WTC11 (cell line): ENCODE measurements at regions not wholly inside any gene's neighbourhood (a gene's known extent, or its start where the extent isn't known, plus 50 kb on each side); places are given as distances from the start of the nearest gene placed in this dataset.

ENCODE experiments used
- ATAC-seq: fragments of 200-7000 bp; cut with Tn5 transposase; 2 replicates; pipeline ENCODE4 v1.10.0; 2021; ENCODE audit warnings: mild to moderate bottlenecking, moderate library complexity
- CTCF ChIA-PET: fragments of 300-600 bp; sonication (Branson Sonifier 250); formaldehyde crosslinking; loops from one replicate; lab custom pipeline; 2021; ENCODE audit warnings: antibody characterized with exemption; lab: Charles Lee
- POLR2A ChIA-PET: fragments of 350-600 bp; sonication (Branson Sonifier 250); formaldehyde crosslinking; loops from one replicate; lab custom pipeline; 2021; ENCODE audit warnings: antibody characterized with exemption; lab: Charles Lee
- DNase-seq: peaks from one replicate; pipeline ENCODE4 v3.0.0; 2021; ENCODE audit warnings: low spot score
- H3K27ac Mint-ChIP-seq: 2 replicates; pipeline ENCODE4 v1.8.0; 2021; ENCODE audit warnings: mixed read lengths
- H3K27me3 Mint-ChIP-seq: 2 replicates; pipeline ENCODE4 v1.8.0; 2021; ENCODE audit warnings: low read depth, mild to moderate bottlenecking, moderate library complexity, mixed read lengths
- H3K36me3 Mint-ChIP-seq: 2 replicates; pipeline ENCODE4 v1.8.0; 2021; ENCODE audit warnings: mixed read lengths
- H3K4me1 Mint-ChIP-seq: 2 replicates; pipeline ENCODE4 v1.8.0; 2022; ENCODE audit warnings: mixed read lengths
- H3K4me3 Mint-ChIP-seq: 2 replicates; pipeline ENCODE4 v1.8.0; 2021; ENCODE audit warnings: mild to moderate bottlenecking, moderate library complexity, mixed read lengths
- H3K9me3 Mint-ChIP-seq: 2 replicates; pipeline ENCODE4 v1.8.0; 2021; ENCODE audit warnings: mixed read lengths
- ATF1 ChIP-seq: sonication (generic); formaldehyde crosslinking; IDR thresholded peaks from 2 replicates; pipeline ENCODE4 v1.8.1; 2023; ENCODE audit warnings: mild to moderate bottlenecking, moderate library complexity, missing genetic modification reagents
- ELF4 ChIP-seq: sonication (generic); formaldehyde crosslinking; IDR thresholded peaks from 2 replicates; pipeline ENCODE4 v1.8.1; 2022; ENCODE audit warnings: low read depth, mild to moderate bottlenecking, moderate library complexity, missing genetic modification reagents
- FOXJ3 ChIP-seq: sonication (generic); formaldehyde crosslinking; IDR thresholded peaks from 2 replicates; pipeline ENCODE4 v1.9.0; 2021; ENCODE audit warnings: missing genetic modification reagents, mild to moderate bottlenecking, borderline replicate concordance
- IRF2 ChIP-seq: sonication (generic); formaldehyde crosslinking; IDR thresholded peaks from 2 replicates; pipeline ENCODE4 v1.8.0; 2022; ENCODE audit warnings: low read depth, missing genetic modification reagents, borderline replicate concordance
- NFATC4 ChIP-seq: fragments of 250-450 bp; sonication (Bioruptor Pico); IDR thresholded peaks from 2 replicates; pipeline ENCODE4 v1.9.0; 2021; ENCODE audit warnings: mild to moderate bottlenecking
- NFYB ChIP-seq: sonication (generic); formaldehyde crosslinking; conservative IDR thresholded peaks from 2 replicates; pipeline ENCODE4 v1.8.0; 2022; ENCODE audit warnings: low read depth, missing genetic modification reagents
- NR3C1 ChIP-seq: sonication (generic); formaldehyde crosslinking; conservative IDR thresholded peaks from 2 replicates; pipeline ENCODE4 v1.8.1; 2023; ENCODE audit warnings: low read depth, mild to moderate bottlenecking, missing genetic modification reagents
- OVOL2 ChIP-seq: fragments of 250-450 bp; sonication (Bioruptor Pico); IDR thresholded peaks from 2 replicates; pipeline ENCODE4 v1.9.0; 2021; ENCODE audit warnings: mild to moderate bottlenecking, borderline replicate concordance
- TCF7 ChIP-seq: sonication (generic); formaldehyde crosslinking; IDR thresholded peaks from 2 replicates; pipeline ENCODE4 v1.8.0; 2022; ENCODE audit warnings: mild to moderate bottlenecking, low read depth, missing genetic modification reagents, moderate library complexity
- ZNF219 ChIP-seq: sonication (generic); formaldehyde crosslinking; IDR thresholded peaks from 2 replicates; pipeline ENCODE4 v1.8.0; 2023; ENCODE audit warnings: missing genetic modification reagents, mild to moderate bottlenecking, borderline replicate concordance
- ZNF232 ChIP-seq: sonication (generic); formaldehyde crosslinking; IDR thresholded peaks from 2 replicates; pipeline ENCODE4 v1.8.0; 2022; ENCODE audit warnings: mild to moderate bottlenecking, missing genetic modification reagents
- ZNF423 ChIP-seq: fragments of 250-450 bp; sonication (Bioruptor Pico); IDR thresholded peaks from 2 replicates; pipeline ENCODE4 v2.1.2; 2022; ENCODE audit warnings: mild to moderate bottlenecking, moderate library complexity
- TF ChIP-seq, protein P1 (sequence below): sonication (generic); formaldehyde crosslinking; IDR thresholded peaks from 2 replicates; pipeline ENCODE4 v1.8.1; 2023; ENCODE audit warnings: mild to moderate bottlenecking, missing genetic modification reagents, borderline replicate concordance
- TF ChIP-seq, protein P2 (sequence below): sonication (generic); formaldehyde crosslinking; IDR thresholded peaks from 2 replicates; pipeline ENCODE4 v1.8.0; 2022; ENCODE audit warnings: missing genetic modification reagents
- TF ChIP-seq, protein P3 (sequence below): sonication (generic); formaldehyde crosslinking; IDR thresholded peaks from 2 replicates; pipeline ENCODE4 v1.8.1; 2022; ENCODE audit warnings: mild to moderate bottlenecking, moderate library complexity, missing genetic modification reagents
- TF ChIP-seq, protein P4 (sequence below): sonication (generic); formaldehyde crosslinking; IDR thresholded peaks from 2 replicates; pipeline ENCODE4 v1.8.1; 2022; ENCODE audit warnings: missing genetic modification reagents, borderline replicate concordance
- TF ChIP-seq, protein P5 (sequence below): sonication (generic); formaldehyde crosslinking; IDR thresholded peaks from 2 replicates; pipeline ENCODE4 v1.8.1; 2023; ENCODE audit warnings: mild to moderate bottlenecking, missing genetic modification reagents

DNA sequence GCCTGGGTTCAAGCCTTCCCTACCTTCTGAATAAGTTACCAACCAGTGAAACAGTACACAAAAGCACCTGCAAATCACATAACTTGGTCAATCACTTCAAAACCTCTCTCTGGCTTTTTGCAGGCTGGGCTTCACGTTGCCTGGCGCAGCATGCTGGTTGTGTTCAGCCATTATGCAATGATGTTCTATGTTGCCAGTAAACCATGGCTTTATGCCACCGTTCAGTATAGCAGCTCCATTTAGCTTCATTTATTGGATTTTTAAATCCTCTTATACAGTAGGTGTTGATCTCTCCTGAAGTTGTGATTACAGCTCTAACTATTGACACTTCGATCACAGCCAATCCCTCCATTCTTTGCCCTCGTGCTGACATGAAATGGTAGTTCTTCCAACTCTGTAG is 233.6 kb upstream of the PTBP2 start:
- no peak for ATAC-seq
- Mint-ChIP-seq H3K36me3 (no peaks in the 10 kb centered on the region), H3K27me3 (peaks cover 93% of the 10 kb centered on the region), H3K4me1 (peaks cover 23% of the 10 kb centered on the region), H3K9me3 (no peaks in the 10 kb centered on the region), H3K4me3 (no peak overlapping the region), H3K27ac (no peak overlapping the region)
- no peak for TF ChIP-seq OVOL2
- no peak for TF ChIP-seq TCF7 (CRISPR knock-in tag)
- TF ChIP-seq, protein P1, sequence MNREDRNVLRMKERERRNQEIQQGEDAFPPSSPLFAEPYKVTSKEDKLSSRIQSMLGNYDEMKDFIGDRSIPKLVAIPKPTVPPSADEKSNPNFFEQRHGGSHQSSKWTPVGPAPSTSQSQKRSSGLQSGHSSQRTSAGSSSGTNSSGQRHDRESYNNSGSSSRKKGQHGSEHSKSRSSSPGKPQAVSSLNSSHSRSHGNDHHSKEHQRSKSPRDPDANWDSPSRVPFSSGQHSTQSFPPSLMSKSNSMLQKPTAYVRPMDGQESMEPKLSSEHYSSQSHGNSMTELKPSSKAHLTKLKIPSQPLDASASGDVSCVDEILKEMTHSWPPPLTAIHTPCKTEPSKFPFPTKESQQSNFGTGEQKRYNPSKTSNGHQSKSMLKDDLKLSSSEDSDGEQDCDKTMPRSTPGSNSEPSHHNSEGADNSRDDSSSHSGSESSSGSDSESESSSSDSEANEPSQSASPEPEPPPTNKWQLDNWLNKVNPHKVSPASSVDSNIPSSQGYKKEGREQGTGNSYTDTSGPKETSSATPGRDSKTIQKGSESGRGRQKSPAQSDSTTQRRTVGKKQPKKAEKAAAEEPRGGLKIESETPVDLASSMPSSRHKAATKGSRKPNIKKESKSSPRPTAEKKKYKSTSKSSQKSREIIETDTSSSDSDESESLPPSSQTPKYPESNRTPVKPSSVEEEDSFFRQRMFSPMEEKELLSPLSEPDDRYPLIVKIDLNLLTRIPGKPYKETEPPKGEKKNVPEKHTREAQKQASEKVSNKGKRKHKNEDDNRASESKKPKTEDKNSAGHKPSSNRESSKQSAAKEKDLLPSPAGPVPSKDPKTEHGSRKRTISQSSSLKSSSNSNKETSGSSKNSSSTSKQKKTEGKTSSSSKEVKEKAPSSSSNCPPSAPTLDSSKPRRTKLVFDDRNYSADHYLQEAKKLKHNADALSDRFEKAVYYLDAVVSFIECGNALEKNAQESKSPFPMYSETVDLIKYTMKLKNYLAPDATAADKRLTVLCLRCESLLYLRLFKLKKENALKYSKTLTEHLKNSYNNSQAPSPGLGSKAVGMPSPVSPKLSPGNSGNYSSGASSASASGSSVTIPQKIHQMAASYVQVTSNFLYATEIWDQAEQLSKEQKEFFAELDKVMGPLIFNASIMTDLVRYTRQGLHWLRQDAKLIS: no peak
- no peak for TF ChIP-seq IRF2
- ChIA-PET POLR2A (no interaction called here), CTCF (interaction anchor here (1.3 kb wide), 1 partner anchor 50 kb away, joined by 3 read pairs; no protein-coding TSS in a partner anchor)
- DNase-seq: no peak

- Mint-ChIP-seq H3K4me3 (no peak overlapping the region), H3K36me3 (no peaks in the 10 kb centered on the region), H3K27ac (no peak overlapping the region), H3K27me3 (peaks cover 91% of the 10 kb centered on the region), H3K9me3 (no peaks in the 10 kb centered on the region), H3K4me1 (peaks cover 21% of the 10 kb centered on the region)
- CTCF ChIA-PET: interaction anchor here (1.3 kb wide), 1 partner anchor 49 kb away, joined by 3 read pairs; no protein-coding TSS in a partner anchor
- ATAC-seq (no peak), DNase-seq (no peak)
- TF ChIP-seq NR3C1 (CRISPR knock-in tag) (no peak), NFYB (no peak), FOXJ3 (CRISPR knock-in tag) (no peak), ATF1 (CRISPR knock-in tag) (no peak), NFATC4 (CRISPR knock-in tag) (no peak), ELF4 (no peak), ZNF232 (CRISPR knock-in tag) (no peak), OVOL2 (no peak), ZNF423 (no peak), ZNF219 (CRISPR knock-in tag) (no peak)
- TF ChIP-seq, protein P2, sequence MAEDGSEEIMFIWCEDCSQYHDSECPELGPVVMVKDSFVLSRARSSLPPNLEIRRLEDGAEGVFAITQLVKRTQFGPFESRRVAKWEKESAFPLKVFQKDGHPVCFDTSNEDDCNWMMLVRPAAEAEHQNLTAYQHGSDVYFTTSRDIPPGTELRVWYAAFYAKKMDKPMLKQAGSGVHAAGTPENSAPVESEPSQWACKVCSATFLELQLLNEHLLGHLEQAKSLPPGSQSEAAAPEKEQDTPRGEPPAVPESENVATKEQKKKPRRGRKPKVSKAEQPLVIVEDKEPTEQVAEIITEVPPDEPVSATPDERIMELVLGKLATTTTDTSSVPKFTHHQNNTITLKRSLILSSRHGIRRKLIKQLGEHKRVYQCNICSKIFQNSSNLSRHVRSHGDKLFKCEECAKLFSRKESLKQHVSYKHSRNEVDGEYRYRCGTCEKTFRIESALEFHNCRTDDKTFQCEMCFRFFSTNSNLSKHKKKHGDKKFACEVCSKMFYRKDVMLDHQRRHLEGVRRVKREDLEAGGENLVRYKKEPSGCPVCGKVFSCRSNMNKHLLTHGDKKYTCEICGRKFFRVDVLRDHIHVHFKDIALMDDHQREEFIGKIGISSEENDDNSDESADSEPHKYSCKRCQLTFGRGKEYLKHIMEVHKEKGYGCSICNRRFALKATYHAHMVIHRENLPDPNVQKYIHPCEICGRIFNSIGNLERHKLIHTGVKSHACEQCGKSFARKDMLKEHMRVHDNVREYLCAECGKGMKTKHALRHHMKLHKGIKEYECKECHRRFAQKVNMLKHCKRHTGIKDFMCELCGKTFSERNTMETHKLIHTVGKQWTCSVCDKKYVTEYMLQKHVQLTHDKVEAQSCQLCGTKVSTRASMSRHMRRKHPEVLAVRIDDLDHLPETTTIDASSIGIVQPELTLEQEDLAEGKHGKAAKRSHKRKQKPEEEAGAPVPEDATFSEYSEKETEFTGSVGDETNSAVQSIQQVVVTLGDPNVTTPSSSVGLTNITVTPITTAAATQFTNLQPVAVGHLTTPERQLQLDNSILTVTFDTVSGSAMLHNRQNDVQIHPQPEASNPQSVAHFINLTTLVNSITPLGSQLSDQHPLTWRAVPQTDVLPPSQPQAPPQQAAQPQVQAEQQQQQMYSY (CRISPR knock-in tag): no peak
- TF ChIP-seq, protein P3, sequence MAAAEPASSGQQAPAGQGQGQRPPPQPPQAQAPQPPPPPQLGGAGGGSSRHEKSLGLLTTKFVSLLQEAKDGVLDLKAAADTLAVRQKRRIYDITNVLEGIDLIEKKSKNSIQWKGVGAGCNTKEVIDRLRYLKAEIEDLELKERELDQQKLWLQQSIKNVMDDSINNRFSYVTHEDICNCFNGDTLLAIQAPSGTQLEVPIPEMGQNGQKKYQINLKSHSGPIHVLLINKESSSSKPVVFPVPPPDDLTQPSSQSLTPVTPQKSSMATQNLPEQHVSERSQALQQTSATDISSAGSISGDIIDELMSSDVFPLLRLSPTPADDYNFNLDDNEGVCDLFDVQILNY (CRISPR knock-in tag): no peak
- TF ChIP-seq, protein P4, sequence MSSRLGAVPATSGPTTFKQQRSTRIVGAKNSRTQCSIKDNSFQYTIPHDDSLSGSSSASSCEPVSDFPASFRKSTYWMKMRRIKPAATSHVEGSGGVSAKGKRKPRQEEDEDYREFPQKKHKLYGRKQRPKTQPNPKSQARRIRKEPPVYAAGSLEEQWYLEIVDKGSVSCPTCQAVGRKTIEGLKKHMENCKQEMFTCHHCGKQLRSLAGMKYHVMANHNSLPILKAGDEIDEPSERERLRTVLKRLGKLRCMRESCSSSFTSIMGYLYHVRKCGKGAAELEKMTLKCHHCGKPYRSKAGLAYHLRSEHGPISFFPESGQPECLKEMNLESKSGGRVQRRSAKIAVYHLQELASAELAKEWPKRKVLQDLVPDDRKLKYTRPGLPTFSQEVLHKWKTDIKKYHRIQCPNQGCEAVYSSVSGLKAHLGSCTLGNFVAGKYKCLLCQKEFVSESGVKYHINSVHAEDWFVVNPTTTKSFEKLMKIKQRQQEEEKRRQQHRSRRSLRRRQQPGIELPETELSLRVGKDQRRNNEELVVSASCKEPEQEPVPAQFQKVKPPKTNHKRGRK (CRISPR knock-in tag): no peak
- TF ChIP-seq, protein P5, sequence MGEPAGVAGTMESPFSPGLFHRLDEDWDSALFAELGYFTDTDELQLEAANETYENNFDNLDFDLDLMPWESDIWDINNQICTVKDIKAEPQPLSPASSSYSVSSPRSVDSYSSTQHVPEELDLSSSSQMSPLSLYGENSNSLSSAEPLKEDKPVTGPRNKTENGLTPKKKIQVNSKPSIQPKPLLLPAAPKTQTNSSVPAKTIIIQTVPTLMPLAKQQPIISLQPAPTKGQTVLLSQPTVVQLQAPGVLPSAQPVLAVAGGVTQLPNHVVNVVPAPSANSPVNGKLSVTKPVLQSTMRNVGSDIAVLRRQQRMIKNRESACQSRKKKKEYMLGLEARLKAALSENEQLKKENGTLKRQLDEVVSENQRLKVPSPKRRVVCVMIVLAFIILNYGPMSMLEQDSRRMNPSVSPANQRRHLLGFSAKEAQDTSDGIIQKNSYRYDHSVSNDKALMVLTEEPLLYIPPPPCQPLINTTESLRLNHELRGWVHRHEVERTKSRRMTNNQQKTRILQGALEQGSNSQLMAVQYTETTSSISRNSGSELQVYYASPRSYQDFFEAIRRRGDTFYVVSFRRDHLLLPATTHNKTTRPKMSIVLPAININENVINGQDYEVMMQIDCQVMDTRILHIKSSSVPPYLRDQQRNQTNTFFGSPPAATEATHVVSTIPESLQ (CRISPR knock-in tag): no peak
- POLR2A ChIA-PET: no interaction called here
Observed at GRCh38 chr1:96488777-96489176, 232.8 kb upstream of the PTBP2 start.
